NCI-H2081 treated with DMSO at 0.1 percent for 48 hours (cell line): ENCODE measurements at regions not wholly inside any gene's neighbourhood (a gene's known extent, or its start where the extent isn't known, plus 50 kb on each side); places are given as distances from the start of the nearest gene placed in this dataset.

Experiments
- DNase-seq: peaks from one replicate; lab custom pipeline; 2025; lab: John Stamatoyannopoulos, UW

DNA sequence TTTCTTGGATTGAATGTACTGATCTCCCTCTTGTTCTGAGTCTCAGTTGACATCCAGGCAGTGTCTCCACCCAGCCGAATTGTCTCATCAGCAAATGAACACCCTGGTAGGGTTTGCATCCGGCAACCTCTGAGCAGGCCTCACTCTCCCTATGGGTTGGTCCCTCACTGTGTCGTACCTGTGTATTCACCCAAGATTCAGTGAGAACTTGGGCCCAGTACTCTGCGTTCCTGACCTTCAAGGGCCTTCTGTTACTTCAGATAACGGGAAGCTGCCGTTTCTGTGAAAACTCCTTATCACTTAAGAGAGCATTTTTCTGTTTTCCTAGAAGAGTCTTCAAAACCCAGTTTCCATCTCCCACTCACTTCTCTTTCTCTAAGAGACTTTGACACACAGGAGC is 915.6 kb downstream of the TBC1D22A start:
- no peak for DNase-seq

DNA sequence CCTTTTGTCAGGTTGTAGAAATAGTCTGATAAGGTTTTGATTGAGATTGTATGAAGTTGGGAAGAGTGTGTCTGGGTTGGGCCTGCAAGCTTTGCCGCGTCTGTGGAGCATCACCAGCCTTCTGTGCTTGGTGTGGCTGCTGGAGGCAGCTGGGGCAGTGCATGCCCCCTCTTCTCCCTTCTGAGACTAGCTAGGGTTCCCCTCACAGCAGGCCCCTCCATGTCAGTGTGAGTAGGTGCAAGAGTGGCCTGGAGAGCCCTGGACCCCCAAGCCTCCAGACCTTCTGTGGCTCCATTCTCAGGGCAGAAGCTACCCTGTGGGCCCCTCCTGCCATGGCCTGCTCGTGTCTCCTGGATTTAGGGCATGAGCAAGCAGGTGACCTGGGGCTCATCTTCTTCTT is 914.2 kb downstream of the TBC1D22A start:
- DNase-seq = no peak

DNA sequence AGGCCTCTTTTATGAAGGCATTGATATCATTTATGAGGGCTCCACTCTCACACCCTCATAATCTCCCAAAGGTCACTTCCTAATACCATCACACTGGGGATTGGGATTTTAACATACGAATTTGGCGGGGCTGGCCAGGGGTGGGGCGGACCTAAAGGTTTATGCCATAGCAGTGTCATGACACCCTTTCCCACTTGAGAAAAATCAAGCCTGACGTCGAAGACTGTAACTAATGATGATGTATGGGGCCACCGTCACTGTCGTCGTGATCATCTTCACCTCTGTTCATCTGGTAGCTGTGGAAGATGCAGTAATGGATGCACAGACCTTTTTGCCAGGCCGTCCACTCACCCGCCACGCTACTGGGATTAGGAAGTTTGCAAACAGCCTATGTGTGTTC is 912.1 kb downstream of the TBC1D22A start:
- DNase-seq = no peak

DNA sequence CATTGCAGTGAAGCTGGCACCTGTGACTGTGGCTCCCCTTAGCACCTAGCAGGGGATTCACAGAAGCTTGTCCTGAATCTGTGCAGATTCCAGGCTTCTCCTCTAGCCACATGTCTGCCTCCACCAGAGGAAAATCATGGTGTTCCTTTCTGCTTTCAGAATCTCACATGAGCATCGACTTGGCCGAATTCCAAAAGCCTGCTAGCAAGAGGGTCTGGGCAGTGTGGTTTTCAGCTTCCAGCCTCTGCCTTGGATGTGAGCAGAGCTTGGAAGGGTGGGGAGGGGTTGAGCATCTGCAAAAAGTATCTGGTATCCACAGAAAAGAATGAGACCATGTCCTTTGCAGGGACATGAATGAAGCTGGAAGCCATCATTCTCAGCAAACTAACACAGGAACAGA is 911.1 kb downstream of the TBC1D22A start:
- no peak for DNase-seq

DNA sequence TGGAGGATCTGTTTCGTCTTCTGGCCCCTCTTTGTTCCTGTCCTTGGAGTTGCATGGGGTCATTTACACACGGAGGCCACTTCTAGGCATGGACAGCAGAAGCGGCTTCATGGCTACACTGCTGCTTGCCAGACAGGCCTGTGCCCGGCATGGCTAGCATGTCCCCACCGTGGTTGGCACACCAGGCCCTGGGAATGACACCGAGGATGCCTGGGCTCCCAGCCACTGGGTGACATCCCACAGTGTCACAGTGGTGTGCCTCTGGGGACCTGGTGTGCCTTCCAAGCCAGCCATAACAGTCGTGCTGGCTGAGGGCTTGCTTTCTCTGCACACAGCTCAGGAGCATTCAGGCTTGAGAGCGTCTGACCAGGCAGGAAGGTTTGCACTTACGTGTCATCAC is 910.1 kb downstream of the TBC1D22A start:
- DNase-seq = no peak

DNA sequence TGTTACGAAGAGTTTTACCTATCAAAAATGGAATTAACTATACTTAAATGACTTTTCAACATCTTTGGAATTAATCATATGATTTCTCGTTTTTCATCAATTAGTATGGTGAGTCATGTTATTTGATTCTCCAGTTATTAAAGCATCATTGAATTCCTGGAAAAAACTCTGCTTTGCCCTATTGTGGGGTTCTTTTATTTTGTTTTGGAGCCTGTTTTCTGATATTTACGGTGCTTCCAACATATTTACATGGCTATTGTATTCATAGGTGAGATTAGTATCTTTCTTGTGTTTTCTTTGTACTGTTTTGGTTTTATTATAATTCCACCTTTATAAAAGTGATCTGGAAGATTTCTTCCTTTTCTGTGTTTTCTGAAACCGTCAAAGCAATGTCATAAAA is 902.7 kb downstream of the TBC1D22A start:
- no peak for DNase-seq

DNA sequence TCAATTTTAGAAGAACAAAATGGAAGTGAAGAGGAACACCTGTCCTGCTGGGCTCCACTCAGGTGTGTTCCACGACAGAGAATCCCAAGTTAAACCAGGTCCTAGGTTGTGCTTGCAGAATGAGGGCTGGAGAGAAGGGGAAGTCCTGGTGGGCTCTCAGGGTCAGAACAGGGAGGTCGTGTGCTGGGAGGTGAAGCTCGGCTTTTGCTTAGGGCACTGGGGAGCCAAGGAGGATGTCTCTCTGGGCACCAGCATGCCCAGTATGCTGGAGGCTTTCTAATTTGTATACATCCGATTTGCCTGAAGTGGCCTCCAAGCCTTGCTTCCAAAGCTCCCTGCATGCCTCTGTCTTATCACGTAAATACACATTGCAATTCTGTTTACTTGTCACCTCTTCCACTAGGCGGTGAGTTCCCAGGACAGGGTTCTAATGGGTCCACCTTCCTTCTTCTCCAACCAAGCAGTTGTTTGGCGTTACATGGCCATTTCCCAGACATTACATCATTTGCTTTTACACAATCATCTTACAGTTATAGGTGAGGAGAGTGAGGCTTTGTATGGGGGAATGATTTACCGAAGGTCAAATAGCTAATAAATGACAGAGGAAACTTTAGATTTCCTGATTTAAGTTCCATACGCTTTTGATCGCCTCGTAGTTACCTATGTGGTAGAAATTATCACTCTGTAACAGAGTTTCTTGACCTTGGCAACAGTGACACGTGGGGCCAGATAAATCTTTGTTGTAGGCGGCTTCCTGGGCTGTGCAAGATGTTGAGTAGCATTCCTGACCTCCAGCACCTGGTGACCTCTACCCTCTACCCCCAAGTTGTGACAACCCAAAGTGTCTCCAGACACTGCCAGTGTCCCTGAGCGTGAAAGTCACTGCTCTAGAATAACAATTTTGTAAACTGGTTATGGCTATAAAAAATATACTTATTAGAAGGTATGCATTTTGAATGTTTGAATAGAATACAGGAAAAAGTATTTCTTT is 901.5 kb downstream of the TBC1D22A start:
- no peak for DNase-seq

DNA sequence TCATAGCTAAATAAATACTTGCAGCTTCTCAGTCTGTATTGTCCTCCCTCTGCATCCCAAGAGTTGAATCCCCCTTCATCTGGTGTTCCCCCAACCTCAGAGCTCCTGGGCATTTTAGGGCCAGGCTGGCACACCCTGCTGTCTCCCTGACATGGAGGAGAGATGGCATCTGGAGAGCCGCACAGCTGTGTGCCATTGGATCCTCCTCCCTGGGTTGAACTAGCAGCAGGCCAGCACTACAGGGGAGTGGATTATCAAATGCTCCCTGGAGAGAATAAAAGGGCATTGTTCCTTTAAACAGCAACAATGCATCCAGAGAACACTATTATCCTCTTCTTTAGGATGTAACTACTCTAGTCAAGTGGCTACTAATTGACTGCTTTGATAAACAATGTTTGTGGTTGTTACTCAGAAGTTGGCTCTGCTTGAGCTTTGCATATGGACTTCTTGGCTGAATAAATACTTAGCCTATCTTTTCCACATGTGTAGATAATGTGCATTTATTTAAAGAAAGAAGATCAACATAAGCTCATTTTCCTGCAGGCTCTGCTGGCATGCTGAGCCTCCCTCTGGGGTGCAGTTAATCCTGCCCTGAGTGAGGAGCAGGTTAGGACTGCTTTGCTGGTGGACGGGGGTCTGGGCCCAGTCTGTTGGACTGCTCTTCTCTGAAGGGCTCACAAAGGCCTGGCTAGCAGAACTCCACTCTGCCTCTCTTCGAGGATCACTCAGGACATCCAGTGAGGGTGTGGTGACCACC is 897.2 kb downstream of the TBC1D22A start:
- no peak for DNase-seq

DNA sequence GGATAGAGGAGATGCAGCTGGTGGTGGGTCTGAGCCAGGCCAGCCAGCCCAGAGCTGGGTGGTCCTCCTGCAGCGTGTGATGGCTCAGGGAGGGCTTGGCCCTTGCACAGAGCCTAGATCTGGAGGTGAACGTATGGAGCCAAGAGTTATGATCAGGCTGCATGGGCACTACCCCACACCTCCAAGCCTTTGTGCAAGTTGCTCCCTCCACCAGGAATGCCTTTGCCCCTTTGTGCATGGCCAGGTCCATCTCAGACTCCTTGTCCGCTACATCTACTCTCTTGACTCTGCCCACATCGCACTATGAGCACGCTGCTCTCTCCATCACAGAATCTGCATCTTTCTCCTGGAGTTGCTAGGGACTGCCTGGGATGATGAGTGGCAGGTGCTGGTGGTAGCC is 895.7 kb downstream of the TBC1D22A start:
- DNase-seq = no peak

DNA sequence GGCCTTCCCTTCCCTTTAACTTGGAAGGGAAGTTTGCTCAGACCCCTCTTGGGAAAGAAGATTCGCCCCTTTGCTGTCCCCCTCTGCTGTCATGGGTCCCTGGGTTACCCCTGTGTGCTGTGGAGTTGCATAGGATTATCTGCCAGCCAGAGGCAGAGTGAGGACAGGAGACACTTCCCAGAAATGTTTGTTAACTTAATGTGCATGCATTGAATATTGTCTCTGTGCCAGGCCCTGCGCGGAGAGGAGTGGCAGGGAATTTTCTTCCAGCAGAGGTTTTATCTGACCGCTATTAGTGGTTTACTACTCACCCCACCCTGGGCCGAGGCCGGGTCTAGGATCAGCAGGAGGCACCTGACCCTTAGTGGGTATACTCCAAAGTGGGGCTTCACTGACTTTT is 894.8 kb downstream of the TBC1D22A start:
- DNase-seq = no peak

DNA sequence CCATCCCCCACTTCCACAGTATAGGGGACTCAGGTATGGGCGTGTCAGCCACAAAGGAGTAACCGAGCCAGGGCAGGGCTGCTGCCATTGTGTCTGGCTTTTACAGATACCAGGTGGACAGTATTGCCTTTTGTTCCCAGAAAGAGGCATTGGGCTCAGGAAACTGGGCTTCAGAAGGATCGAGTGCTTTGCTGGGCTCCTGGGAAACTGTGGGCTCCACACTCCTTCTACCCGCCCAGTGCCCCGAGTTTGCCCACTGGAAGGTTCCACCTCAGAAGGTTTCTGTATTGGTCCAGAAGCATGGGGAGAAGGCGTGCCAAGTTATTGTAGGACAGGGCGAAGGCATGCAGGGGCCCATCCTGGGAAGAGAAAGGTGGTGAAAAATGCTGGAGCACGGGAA is 894.4 kb downstream of the TBC1D22A start:
- DNase-seq = no peak

DNA sequence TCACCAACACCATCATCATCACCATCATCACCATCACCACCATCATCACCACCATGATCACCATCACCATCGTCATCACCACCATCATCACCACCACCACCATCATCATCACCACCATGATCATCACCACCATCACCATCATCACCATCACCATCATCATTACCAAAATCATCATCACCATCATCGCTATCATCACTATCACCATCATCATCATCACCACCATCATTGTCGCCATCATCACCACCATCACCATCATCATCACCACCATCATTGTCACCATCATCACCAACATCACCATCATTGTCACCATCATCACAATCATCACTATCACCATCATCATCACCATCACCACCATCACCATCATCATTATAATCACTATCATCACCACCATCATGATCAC is 893.5 kb downstream of the TBC1D22A start:
- DNase-seq = no peak

DNA sequence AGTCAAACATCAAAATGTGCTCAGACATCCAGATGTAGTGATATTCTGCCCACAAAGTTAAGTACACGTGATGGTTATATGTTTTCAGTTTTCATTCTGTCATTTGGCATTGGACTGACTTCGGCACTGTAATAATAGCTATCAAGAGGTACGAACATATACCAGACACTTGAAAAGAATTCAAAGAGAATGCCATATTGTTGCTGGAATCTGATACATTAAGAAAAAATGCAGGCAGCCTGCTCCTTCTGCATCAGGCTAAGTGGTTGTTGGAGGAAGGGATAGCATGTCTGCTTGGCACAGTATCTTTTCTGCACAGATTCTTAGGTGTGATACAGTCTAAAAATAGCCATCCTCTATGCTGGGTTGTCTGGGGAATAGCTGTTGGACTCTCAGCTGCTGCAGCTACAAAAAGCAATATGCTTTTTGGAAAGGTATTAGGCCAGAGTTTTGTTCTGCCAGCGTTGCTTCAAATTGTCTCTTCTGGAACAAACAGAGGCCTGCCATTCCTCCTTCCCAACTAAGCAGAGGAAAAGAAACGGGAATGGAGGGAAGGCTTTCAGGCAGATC is 892.6 kb downstream of the TBC1D22A start:
- no peak for DNase-seq

DNA sequence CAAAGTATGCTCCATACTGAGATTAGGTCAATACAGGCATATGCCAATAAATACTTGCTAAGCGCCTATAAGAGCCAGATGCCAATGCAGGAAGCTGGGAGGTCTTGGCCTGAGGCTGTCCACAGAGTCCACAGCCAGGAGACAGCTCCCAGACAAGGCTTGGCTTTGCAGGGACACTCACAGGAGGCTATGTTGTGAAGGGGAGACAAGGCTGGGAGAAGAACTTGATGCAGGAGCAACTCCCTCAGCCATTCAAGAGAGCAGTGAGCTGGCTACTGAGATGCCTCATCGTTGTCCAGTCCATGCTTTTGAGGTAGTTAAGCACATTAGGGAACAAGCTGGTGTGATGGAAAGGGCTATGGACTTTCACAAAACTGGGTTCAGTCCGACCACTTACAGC is 891.5 kb downstream of the TBC1D22A start:
- no peak for DNase-seq

DNA sequence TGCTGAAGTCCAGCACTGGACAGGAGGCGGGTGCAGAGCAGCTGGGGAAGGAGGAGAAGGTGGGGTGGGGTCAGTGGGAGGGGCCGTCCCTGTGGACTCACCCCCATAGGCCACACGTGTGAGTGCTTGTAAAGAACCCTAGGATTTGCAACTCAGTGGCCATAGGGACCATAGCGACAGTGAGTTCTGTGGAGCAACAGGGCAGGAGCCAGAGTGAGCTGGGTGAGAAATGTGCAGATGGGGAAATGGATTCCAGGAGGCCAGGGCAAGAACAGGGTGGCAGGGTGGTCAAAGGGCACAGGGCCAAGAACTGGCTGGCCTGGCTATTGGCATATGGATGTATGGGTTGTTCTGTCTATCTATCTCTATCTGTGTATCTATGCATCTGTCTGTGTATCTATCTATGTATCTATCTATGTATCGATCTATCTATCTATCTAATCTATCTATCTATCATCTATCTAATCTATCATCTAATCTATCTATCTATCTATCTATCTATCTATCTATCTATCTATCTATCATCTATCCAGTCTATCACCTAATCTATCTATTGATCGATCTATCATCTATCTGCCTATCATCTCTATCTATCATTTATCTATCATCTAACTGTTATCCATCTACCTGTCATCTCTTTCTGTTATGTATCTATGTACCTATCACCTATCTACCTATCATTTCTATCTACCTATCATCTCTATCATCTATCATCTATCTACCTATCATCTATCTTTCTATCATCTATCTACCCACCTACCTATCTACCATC is 889.0 kb downstream of the TBC1D22A start:
- no peak for DNase-seq

DNA sequence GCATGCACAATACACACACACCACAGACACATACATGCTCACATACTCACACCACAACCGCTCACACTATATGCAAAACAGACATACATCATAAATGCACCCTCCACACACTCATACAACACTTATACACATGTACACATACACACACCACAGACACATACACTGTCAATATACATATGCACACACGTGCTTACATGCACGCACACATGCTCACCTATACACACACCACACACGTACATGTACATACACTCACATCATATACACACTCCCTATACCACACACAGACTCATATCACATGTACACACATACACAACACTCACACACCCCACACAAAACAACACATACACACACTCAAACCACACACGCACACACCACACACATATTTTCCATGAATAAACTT is 885.3 kb downstream of the TBC1D22A start:
- DNase-seq = no peak

DNA sequence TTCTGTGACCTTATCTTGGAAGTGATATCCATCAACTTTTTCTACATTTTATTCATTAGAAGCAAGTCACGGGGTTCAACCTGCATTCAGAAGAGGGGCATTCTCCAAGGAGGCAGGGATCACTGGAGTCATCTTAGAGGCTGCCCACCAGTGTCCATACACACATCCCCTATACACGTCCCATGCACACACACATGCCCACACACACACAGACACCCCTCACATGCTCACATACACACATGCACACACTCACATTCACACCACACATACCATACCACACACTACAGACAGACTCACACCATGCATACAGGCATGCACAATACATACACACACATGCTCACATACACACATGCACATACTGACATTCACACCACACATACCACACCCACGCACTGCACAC is 884.7 kb downstream of the TBC1D22A start:
- DNase-seq = no peak

DNA sequence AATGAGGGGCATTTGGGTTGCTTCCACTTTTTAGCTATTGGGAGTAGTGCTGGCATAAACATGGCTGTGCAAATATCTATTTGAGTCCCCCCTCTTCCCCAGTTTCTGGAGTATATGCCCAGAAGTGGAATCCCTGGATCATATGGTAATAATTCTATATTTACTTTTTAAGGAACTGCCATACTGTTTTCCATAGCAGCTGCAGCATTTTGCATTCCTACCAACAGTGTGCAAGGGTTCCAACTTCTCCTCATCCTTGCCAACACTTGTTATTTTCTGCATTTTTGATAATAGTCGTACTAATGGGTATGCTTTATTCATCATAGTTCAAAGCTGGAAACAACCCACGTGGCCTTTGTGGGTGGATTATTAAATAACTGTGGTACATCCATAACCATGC is 883.5 kb downstream of the TBC1D22A start:
- DNase-seq = no peak

DNA sequence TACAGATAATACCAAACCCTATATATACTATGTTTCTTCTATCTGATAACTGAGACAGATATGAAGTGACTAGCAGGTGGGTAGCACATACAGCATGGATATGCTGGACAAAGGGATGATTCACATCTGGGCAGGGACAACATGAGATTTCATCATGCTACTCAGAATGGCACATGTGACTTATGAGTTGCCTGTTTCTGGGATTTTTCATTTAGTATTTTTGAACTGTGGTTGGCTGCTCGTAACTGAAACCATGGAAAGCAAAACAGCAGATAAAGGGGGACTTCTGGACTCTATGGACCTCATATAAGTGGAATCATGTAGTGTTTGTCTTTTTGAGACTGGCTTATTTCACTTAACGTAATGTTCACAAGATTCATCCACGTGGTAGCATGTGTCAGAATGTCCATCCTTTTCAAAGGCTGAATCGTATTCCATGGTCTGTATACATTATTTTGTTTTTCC is 883.0 kb downstream of the TBC1D22A start:
- DNase-seq = no peak

DNA sequence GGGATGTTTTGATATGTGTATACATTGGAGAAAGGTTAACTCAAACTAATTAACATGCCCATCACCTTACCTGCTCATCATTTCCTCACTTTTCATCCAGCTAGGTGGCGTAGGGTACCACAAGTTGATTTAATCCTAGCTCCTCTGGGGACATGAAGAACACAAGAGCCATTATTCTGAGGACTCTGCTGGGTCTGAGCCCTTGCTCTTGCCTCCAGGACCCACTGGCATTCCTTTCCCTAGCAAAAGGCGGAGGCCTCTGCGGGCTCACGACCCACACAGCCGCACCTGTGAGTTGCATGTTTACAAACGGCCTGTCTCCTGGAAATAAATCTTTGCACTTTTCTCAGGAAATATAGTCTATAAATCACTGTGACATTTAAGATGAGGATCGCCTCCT is 871.9 kb downstream of the TBC1D22A start:
- no peak for DNase-seq

DNA sequence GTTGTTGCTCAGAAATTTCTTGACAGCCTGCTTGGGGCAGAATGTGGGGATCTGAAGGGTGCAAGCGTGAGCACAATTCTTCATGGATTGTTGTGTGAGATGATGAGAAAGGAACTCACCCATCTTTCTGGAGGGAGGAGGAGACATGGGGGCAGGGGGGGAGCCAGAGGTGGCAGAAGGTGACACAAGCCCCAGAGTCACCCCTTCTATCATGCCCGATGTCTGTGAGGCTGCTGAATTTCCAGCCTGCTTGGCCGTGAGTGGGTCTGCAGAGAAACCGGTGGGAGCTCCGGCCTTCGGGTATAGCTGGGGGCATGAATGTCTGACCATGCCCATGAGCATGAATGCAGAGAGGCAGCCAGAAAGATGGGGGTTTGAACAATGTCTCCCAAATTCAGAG is 870.7 kb downstream of the TBC1D22A start:
- DNase-seq = no peak

DNA sequence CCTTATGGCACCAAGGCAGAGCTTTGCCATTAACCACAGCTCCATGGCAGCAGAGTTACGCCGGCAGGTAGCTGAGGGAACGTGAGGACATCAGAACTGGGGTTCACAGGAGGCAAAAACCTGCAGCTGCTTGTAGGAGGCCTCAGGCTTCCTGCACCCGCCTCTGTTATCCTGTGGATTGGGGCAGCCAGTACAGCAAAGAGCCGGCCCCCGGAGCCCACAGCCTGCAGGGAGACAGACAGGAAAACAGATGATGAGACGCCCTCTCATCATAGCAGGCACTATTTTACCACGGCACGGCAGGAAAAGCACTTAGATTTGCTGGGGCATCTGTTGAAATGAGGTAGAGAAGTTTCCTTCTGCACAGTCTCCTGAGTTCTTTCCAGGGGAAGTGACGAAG is 870.3 kb downstream of the TBC1D22A start:
- DNase-seq = no peak
